WI38 (cell line): ENCODE measurements at regions not wholly inside any gene's neighbourhood (a gene's known extent, or its start where the extent isn't known, plus 50 kb on each side); places are given as distances from the start of the nearest gene placed in this dataset.

Source experiments
- H3K4me3 ChIP-seq: 2 replicates; pipeline ENCODE4 v1.5.1; 2011; ENCODE audit warnings: low read depth, mild to moderate bottlenecking, control low read depth, low read length
- TF ChIP-seq, protein P1 (sequence below): IDR thresholded peaks from 2 replicates; pipeline ENCODE4 v1.5.1; 2012; ENCODE audit warnings: low read depth, mild to moderate bottlenecking, control low read depth, low read length

DNA sequence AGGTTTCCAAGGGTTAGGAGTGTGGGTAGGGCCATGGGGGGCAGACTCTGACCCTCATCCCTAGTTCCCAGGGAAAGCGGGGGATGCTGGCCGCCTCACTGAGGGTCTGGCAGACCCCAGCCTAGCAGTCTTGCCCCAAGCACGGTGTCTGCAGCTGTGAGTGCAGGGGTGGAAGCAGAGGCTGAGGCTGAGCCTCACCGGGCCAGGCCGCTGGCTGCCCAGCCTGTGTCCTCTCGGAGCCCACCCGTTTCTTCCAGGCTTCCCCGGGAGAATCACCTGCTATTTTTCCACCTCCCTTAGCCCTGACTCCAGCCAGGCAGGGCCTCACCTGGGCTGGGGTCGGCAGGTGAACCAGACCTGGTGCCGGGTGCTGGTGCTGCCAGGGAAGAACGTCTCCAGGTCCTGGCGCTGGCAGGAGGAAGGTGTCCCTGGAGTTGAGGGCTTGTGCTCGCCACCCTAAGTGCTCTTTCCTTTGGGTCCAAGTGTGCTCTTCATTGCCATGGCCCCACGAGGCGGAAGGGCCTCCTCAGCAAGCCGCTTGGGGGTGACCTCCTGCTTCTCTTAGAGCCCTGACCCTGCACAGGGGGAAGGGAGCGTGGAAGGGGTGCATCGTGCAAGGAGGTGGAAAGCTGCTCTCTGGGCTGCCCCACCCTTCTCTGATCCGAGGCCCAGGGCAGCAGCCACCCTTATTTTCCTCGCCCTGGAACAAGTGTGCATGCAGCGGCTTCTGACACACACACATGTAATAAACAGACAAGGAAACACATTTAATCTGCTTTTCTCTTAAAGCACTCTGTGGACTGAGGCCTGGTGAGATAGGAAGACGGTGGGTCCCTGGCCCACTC is 112.7 kb downstream of the FAM53A start:
- H3K4me3 ChIP-seq: no peak overlapping the region
- TF ChIP-seq, protein P1, sequence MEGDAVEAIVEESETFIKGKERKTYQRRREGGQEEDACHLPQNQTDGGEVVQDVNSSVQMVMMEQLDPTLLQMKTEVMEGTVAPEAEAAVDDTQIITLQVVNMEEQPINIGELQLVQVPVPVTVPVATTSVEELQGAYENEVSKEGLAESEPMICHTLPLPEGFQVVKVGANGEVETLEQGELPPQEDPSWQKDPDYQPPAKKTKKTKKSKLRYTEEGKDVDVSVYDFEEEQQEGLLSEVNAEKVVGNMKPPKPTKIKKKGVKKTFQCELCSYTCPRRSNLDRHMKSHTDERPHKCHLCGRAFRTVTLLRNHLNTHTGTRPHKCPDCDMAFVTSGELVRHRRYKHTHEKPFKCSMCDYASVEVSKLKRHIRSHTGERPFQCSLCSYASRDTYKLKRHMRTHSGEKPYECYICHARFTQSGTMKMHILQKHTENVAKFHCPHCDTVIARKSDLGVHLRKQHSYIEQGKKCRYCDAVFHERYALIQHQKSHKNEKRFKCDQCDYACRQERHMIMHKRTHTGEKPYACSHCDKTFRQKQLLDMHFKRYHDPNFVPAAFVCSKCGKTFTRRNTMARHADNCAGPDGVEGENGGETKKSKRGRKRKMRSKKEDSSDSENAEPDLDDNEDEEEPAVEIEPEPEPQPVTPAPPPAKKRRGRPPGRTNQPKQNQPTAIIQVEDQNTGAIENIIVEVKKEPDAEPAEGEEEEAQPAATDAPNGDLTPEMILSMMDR: no peak

DNA sequence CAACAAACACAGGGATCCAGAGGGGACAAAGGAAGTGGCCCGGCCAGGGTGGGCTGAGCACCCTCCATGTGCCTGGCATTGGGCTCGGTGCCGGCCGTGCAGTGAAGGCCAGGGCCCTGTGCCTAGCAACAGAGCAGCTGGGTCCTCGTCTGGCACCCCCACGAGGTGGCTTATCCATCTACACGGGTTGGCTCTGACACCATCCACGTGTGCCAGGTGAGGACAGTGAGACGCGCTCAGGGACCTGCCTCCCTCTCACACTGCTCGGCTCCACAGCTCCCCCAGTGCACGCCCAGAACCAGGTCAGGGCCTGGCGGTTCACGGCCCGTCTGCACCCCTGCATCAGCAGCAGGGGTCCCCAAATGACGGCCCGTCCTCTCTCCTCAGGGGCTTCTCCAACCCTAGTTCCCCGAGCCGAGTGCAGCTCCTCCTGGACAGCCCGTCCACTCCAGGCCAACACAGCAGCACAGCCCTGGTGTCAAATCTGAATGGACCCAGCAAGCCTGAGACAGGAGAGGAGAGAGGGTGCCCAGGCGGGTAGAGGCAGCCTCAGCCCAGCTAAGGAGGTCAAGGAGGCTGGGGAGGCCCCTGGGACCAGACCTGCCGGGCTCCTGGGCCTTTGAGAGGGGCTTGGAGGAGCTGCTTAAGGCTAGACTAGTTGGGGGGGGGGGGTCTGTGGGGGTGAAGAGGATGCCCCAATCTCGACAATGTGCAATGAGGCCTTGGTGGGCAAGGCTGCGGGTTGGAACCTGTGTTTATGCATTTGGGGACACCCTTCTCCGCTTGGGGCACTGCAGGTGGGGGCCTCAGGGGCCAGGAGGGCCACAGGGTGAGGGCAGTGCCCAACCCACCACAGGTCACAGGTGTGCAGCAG is 113.6 kb downstream of the FAM53A start:
- H3K4me3 ChIP-seq: no peak overlapping the region
- TF ChIP-seq, protein P1: no peak

DNA sequence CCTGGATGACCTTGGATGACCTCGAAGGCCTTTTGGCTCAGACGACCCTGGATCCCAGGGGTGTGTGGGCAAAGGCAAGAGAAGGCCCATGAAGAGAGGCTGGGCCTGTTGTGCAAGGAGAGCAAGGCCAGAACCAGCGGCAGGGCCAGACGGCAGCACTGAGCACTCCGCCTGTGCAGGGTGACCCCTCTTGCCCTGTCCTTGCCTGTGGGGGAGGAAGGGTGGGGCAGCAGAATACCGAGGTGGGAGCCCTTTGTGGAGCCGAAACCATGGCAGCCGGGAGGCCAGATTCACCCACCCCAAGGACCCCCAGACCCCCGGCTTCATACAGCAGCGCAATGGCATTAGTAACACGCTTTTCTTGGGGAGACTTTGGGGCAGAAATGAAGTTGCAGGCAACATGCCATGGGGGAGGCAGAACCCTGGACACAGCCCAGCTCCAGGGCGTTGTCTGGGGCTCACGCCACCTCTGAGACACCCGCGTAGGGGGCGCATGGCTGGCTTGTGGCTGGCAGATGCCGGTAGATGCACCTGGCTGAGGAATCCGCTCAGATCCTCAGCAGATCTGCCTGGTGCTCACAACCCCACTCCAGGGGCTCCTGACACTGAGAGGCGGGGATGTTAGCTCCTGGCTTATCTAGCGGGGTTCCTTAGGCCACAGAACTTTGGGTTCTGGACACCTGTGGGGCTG is 114.5 kb downstream of the FAM53A start:
- no peak overlapping the region for H3K4me3 ChIP-seq
- TF ChIP-seq, protein P1: no peak

DNA sequence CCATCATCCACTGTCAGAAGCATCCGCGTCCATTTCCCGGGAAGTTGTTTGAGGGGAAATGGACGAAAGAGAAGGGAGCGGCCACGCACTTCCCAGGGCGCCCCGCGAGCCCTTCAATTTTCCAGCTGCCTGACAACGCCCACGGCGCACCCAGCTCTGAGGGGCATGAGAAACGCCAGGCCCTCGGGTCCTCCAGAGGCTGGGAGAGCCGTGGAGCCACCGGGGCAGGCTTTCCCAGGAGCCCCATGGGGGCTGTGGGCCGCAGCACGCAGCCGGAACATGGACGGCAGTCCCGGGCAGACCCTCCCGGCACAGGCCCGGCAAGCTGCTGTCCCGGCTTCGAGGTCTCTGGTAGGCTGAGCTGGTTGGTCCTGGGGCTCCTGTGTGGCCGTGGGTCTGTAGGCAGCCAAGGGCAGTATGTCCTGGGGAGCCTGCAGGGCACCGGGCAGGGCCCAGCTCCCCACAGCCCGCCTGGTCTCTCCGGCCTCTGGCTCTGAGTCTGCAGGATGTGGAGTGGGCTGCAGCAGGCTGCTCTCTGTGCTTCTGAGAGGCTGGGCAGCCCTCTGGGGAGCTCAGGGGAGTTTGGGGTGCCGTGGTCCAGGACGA is 115.2 kb downstream of the FAM53A start:
- TF ChIP-seq, protein P1: no peak

DNA sequence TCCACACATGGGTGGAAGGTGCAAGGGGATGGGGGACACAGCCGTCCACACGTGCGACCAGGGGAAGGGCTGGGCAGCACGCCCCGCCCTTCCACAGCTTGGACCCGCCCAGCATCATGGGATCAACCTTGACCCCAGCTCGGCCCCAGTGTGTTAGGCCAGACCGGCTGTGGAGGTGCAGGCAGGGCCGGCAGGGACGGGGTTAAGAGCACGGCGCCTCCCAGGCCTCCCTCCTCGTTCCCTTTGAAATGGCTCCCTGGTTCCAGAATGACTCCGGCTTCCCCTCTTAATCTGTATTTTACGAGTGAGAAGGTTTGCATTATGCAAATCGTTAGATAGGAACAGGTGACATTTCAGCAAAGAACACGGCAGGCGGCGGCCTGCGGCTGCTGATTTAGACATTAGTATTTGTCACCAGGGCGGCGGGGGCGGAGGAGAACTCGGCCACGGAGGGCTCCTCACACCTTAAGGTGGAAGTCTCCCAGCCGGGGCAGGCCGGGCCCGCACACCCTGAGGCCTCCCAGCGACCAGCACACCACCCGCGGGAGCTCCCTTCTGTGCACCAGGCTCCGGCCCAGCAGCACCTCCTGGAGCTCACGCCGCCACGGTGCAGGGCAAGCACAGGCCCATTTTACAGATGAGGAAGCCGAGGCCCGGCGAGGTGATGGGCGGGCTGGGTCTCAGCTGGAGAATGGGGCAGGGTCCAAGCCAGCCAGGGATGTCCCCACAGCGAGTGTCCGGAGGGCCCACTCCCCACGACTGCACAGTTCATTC is 116.1 kb downstream of the FAM53A start:
- TF ChIP-seq, protein P1: no peak

More for the DNA sequence above, 115.2 kb downstream of the FAM53A start:
- H3K4me3 ChIP-seq: no peak overlapping the region

DNA sequence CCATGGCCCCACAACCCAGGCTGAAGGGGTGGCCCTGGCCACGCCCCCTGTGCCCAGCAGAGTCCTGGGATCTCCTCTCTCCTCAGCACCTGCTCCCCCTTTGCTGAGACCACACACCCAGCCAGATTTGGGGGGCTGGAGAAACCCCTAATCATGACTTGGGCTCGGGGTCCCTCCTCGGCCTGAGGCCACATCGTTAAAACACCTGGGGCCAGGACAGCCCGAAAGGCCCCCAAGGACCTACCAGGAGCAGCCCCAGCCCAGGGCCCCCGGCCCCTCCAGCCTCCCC is 116.7 kb downstream of the FAM53A start:
- no peak overlapping the region for H3K4me3 ChIP-seq
- TF ChIP-seq, protein P1: no peak

More for the DNA sequence above, 116.1 kb downstream of the FAM53A start:
- H3K4me3 ChIP-seq: no peak overlapping the region
